HG03457 (cell line): ENCODE measurements at regions not wholly inside any gene's neighbourhood (a gene's known extent, or its start where the extent isn't known, plus 50 kb on each side); places are given as distances from the start of the nearest gene placed in this dataset.

Experiments
- ATAC-seq: cut with Tn5 transposase; IDR thresholded peaks from one replicate; pipeline ENCODE4 v1.9.1; 2021; ENCODE audit warnings: moderate number of reproducible peaks; ENCODE audit not compliant: unreplicated experiment

DNA sequence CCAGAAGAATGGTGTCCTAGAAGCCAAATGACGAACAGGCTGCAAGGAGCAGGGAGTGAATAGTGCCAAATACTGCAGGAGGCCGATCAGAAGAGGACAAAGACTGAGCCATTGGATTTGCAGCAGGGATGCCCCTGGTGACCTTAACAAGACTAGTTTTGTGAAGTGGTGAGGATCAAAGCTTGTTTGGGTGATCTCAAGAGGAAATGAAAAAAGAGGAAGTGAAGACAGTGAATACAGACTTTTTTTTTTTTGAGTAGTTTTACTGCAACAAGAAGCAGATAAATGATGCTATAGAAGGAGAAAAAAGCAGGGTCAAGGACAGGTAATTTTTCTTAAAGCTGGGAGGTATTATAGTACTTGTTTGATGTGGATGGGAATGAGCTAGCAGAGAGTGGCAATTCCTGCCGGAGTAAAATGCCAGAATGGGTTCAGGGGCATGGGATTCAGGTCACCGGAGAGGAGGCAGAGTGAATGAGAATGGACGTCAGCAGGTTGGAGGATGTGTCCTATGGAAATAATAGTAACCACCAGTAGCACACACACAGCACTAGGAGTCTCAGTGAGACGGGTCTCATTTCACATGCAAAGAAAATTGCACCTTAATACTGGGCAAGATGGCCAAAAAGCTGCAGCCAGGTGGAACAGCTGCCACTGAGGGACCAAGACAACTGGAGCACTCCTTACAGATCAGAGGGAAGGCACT lies 345.8 kb upstream of the CCDC196 start:
- ATAC-seq = no peak

DNA sequence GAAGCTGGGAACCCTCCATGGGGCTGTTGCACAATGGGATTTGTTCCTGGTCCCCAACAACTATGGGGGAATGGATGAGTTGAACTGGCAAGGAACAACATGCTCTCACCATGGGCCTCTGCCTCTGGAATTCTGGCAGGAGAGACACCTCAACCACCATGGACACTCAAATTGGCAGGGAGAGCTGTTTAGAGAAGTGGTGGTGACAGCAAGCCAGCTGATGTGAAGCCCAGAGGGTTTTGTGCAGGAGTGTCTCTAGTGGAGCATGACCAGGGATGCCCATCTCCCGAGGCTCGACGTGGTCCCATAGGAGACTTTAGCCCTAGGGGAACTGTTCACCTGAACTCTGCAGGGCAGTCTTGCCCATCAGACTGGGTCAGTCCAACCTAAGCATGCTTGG lies 345.2 kb upstream of the CCDC196 start:
- ATAC-seq = no peak

DNA sequence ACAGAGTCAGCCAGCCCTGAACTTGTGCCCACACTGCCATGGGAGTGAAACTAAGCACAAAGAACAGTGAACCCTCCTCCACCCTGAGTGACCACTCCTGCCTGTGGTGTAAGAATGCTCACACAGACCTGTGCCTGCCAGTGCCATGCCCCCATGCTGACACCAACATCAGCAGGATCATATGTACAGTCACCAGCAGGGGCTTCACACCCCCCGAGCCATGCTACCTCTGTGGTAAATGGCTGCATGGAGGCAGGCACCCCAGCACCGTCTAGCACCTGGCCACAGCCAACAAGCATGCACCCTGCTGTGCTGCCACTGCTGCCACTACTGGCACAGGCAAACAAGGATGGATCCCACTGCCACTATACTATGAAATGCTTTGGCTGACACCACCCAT lies 344.4 kb upstream of the CCDC196 start:
- ATAC-seq = no peak

DNA sequence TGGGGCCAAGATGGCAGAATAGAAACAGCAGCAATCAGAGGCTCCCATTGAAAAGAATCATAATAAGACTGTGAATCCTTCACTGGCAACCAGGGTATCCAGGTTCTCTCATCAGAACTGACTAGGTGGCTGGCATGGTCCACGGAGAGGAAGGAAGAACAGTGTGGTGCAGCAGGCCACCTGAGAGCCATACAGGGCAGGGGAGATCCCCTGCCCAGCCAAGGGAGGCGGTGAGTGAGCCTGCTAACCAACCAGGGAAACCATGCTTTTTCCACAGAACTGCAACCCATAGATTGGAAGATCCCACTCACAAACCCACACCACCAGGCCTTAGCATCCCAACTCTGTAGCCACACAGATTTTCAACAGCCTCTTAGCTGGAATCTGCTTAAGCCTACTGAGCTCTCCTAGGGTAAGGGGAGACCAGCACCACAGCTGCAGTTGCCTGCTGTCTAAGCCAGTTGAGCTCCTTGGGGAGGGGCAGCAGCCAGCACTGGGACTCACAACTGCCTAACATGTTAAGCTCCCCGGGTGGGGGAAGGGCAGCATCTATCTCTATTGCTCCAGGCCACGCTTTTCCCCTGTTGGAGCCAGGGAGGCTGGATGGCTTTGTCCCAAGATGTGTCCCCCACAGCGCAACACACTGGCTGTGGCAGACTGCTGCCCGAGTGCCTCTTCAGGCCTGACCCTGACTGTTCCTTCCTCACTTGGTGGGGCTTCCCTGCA lies 342.6 kb upstream of the CCDC196 start:
- no peak for ATAC-seq

DNA sequence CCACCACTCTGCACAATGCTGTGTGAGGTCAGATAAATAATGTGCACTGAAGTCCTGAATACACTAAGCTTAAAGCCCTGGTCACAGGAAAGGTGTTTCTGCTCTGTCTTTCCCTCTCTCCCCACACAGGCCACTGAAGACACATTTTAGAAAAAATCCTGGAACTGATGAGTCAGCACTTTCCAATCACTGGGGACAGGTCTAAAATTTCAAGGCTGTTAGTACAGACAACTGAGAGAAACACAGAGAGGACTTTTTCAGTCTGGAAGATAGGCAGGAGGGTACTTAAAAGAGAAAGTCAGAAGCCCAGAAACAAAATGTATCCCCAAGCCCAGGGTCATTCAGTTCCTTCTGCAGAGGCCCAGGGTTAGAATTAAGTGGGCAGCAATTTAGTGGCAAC lies 333.9 kb upstream of the CCDC196 start:
- no peak for ATAC-seq

DNA sequence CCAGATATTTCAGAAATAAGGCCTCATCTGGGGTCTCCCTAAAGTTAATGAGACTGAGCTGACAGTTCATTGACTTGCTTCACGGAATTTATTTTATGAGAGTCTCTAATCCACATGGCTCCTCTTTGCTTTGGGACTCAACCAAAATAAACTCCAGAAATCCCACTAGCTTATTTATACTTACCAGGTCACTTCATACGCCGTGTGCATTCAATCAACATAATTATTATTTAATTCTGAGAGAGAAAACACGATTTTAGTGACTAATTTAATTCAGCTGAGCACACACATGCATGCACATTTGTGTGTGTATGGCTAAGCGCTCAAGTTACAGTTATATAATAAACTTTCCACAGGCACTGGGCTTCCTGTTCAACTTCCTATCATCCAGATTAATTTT lies 333.4 kb upstream of the CCDC196 start:
- ATAC-seq = no peak

DNA sequence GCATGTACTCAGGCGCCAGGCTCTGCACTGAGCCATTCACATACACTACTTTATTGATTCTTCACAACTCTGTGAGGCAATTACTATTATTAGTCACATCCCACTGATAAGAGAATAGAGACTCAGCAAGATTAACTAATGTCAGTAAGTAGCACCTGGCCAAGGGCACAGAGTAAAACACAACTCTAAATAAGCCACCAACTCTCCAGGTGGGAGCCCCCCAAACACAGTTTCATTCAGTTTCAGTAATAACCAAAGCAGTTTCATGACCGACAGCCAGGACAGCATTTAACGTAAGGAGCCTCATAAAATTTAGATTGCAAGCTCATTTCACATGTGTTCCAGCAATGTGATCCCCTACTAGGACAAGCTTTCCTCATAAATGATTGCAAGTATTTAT lies 323.1 kb upstream of the CCDC196 start:
- ATAC-seq = no peak

DNA sequence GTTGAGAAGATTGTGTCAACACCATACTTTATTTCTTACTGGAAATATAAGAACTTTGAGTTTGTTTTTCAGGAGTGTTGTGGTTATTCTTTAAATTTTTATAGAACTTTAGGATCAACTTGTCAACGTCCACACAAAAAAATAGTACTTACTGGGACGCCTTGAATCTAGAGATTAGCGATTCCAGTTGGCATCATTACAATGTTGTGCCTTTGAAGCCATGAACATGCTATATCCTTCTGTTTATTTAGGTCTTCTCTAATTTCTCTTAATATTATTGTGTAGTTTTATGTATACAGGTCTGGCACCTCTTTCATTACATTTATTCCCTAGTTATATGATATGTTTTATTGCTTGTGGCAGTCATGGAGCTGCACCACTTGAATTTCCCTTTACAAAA lies 320.8 kb upstream of the CCDC196 start:
- no peak for ATAC-seq

DNA sequence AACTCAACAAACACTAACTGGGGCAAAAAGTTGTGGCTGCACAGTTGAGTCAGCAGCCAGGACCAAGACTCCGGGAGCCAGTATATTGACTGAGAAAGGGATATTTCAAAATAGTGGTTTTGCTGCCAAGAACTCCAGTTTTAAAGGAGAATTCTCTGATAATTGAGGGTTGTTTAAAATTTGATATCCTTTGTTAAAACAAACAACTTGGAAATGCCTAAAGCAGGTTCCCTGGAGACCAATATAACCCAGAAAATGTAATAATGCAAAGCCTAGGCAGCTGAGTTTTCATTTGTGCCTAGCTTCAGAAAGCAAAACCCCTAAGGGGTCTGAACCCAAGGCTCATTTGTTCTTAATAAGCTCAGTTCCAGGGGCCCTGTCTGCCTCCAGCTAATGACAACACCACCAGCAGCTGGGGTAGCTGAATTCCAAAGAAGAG lies 311.7 kb upstream of the CCDC196 start:
- no peak for ATAC-seq

DNA sequence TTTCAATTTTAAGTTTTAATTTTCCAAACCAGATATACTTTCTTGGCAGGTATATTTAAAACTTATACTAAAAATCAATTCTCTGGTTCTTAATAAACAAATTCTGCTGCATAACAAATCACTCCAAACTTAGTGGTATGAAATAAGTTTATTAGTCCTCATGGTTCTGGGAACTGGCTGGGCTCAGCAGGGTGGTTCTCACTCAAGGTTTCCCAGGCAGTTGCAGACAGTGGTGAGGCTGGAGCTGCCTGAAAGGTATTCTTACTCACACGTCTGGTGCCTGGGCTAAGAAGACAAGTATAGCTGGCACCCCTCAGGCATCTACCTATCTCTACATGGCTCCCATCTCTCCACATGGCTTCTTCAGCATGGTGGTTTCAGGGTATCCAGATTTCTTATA lies 308.2 kb upstream of the CCDC196 start:
- ATAC-seq = no peak

DNA sequence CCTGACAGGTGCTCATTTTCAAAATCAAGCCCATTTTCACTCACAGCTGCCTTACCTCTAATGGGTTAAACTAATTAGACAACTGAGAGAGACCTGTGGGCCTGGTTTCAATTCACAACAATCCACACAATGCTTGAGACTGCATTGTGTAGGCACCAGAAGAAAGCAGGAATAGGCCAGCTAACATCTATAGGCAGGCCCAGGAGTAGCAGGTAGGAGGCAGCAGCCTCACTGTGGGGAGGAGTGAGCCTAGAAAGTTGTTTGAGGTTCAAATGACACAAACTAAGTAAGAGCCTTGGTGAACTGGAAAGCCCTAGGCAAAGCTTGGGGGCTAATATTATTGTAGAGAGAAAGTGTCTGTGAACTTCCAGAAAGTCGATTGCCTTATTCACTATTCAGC lies 289.5 kb upstream of the CCDC196 start:
- ATAC-seq = no peak

DNA sequence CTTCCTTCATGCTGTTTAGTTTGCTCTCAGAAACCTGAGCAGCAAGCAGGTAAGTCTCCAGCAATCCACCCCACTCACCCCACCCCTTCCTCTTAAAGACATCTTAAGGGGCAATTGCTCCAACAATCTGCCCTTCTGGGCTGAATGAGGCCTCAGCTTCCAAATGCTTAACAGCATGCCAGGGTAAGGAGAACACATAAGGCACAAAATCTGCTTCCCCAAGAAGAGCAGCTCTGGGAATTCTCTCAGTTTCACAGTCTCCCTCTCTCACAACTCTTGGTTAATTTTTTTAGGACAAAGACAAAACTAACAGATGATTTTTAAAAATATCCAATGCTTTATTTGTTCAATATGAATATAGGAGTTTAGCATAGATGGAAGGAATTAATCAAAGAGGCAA lies 288.9 kb upstream of the CCDC196 start:
- ATAC-seq = no peak

DNA sequence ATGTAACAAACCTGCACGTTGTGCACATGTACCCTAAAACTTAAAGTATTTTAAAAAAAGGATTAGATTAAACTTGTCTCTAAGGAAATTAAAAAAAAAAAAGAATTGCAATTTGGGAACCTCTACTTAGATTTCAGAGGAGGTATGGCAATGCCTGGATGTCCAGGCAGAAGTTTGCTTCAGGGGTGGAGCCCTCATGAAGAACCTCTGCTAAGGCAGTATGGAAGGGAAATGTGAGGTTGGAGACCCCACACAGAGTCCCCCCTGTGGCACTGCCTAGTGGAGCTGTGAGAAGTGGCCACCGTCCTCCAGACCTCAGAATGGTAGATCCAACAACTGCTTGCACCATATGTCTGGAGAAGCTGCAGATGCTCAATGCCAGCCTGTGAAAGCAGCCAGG lies 279.6 kb upstream of the CCDC196 start:
- no peak for ATAC-seq

DNA sequence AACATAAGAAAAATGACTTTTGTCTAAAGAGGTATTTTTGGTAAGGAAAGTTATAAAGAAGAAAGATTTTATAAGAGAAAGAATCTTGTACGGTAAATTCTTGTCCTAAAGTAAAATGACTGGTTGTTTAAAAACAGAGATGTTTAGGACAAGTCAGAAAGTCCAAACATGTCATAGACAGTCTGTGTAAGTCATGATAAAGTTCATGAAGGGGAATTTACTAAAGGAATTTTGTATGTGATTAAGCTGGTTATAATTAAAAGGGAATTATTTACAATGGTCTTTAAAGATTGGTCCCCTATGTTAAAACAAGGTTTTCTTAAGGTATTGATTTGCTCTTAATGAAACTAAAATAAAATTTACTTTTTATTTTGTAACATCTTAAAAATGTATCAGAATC lies 269.4 kb upstream of the CCDC196 start:
- ATAC-seq = no peak

DNA sequence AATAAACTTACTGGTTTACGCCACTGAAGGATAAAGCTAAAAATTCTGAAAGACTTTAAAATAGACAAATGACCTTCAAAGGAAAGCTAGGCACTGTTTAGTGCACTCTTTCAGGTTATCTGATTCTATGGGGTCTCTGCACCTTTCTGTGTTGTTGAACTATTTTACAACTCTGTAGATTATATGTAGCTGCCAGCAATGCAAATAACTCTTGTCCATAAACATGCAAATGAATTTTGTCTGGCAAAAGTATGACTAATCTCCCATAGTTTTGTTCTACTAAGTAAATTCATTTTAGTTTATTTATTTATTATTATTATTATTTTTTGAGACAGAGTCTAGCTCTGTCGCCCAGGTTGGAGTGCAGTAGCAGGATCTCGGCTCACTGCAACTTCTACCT lies 266.3 kb upstream of the CCDC196 start:
- ATAC-seq = no peak

DNA sequence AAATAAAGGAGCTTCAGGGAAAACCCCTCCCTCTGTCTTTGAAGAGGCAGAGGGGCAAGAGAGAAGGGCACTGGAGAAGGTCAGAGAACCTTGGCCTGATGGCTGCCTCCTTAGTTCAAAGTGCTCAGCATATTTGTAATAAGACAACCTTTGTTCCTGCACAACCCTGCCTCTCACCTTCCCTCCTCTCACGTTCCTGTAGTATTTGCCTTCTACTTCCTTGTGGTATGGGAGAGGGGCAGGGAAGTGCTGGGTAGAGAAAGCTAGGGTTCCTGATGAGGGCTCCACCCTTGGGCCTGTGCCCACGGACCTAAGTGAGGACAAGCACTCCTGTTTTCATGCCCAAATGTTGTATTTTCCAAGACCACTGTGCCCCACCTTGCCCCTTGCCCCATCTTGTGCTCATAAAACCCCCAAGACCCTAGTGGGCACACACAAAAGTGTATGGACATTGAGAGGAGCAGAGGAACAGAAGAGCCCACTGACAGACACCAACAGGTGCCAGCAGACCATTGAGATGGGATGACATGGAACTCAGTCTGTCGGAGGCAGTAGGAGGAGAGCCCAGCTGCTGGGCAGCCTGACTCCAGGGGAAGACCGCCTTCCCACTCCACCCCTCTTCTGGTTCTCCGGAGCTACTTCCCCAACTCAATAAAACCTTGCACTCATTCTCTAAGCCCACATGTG lies 261.5 kb upstream of the CCDC196 start:
- ATAC-seq = no peak

DNA sequence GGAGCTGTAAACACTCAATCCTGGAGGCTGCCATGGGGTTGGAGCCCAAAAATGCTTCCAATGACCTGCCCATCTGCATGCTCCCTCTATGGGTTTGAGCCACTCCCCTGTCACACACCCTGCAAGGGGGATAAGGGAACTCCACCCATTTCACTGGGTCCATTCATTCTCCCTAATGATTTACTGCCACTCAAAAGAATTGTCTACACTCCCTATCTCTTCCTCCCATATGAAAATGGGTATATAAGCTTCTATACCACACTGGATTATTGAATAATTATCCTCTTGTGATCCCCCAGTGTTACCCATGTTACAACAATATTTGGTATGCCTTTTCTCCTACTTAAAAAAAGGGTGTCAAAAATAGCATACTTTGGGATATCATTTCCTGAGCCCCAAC lies 260.8 kb upstream of the CCDC196 start:
- ATAC-seq = no peak

DNA sequence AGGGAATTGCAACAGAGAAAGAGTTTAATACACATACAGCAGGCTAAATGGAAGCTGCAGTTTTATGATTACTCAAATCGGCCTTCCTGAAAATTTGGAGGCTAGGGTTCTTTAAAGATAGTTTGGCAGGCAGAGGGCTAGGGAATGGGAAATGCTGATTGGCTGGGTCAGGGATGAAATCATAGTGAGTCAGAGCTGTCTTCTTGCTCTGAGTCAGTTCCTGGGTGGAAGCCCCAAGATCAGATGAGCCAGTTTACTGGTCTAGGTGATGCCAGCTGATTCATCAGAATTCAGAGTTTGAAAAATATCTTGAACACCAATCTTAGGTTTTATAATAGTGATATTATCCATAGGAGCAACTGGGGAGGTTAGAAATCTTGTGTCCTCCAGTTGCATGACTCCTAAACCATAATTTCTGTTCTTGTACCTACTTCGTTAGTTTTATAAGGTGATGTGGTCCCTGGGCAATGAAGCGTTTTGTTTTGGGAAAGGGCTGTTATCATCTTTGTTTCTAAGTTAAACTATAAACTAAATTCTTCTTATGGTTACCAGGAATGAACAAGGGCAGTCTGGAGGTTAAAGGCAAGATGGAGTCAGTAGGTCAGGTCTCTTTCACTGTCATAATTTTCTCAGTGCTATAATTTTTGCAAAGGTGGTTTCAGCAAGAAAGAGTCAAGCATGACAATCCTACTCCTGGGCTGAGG lies 257.8 kb upstream of the CCDC196 start:
- no peak for ATAC-seq

DNA sequence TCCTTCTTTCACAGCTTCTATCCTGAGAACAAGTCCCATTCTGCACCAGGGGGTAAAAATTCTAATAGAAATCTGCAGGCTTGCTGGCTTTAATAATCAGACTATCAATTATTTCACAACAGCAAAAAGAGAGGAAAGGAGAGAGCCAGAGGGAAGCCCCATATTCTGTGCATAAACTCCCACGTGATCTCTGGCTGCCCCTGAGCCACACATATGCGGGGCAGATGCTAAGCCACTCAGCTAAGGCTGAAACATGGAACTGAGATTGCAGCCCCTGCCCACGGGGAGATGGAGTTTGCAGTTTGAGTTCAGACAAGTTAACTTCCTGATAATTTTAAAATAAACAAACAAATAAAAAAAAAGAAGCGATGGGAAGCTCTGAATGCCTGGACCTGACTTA lies 254.4 kb upstream of the CCDC196 start:
- no peak for ATAC-seq

DNA sequence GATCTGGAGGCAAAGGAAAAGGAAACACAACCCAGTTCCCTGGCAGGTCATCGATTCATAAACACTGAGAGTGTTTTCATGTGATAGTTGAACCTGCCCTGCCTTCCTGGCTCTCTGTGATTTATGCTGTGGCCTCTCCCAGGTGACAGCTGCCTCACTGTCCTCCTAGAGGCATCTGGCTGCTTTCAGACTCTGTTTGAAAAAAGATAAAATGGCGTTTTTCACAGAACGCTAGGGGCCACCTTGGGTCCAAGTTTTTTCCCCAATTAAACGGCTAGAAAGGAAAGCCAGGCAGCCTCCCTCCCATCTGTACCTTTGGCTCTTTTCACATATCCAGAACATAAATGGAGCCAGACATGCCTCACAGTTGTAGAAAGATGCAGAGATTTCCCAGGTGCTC lies 252.6 kb upstream of the CCDC196 start:
- ATAC-seq = no peak

DNA sequence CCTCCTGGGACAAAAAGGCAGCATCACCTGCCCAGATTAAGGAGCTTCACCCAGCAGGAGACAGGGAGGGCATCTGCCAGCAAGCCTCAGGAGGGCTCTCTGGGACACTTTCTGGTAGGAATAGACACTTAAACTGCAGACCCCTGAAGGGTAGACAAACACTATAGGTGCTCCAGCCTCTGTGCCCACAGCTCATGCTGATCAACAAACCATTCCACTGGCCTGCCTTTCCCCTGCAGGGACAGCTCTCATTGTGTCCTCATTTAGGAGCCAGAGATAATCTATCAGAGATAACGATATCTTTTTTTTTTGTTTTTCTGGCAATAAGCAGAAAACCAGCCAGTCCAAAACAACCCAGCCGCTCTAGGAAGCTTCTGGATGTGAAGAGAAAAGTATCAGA lies 251.8 kb upstream of the CCDC196 start:
- no peak for ATAC-seq

DNA sequence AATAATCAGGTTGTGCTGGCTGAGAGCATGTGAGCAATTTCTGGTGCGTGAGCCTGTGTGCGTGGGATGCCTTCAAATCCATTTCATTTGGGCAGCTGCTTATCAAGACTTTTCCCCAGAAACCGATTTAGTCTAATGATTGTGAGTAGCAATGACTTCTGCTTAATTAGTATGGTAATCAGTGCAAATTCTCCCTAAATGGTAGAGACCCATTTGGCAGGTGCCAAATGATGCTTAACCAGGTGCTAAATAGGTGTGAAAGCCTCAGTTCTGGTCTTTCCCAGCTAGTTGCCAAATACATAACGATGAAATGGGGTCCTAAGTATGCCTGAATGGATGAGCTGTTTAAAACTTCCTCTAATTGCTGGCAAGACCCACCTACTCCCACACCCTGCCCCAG lies 248.4 kb upstream of the CCDC196 start:
- no peak for ATAC-seq
